ENCODE measurements at regions not wholly inside any gene's neighbourhood (a gene's known extent, or its start where the extent isn't known, plus 50 kb on each side); places are given as distances from the start of the nearest gene placed in this dataset.

GRCh38 chr1:29695803-29696202 is 459.5 kb downstream of the PTPRU start:
- Mint-ChIP-seq H3K9me3 (peaks cover 11% of the 10 kb centered on the region), H3K4me3 (no peak overlapping the region), H3K27ac (no peak overlapping the region), H3K27me3 (ENCODE audit: insufficient read depth) (peaks cover 7% of the 10 kb centered on the region), H3K36me3 (ENCODE audit: low read depth) (no peaks in the 10 kb centered on the region), H3K4me1 (peaks cover 10% of the 10 kb centered on the region)
- no peak for DNase-seq
- 75 to 89% methylated on average over 2 to 5 of the region's 5 CpGs for WGBS, 2 experiments (ENCODE audit: insufficient coverage in 1 of 2, insufficient read length in 1 of 2)
- H3K9me3 ChIP-seq (ENCODE audit: control insufficient read depth, low read length) = peaks cover 5% of the 10 kb centered on the region
- no peak overlapping the region for H3K27ac ChIP-seq (ENCODE audit: low read depth, low read length)
- no peaks in the 10 kb centered on the region for H3K4me1 ChIP-seq (ENCODE audit: control insufficient read depth, insufficient read depth, low read length)
- H3K36me3 ChIP-seq (ENCODE audit: control insufficient read depth, insufficient read depth, low read length) = no peaks in the 10 kb centered on the region
- no peak overlapping the region for H3K4me3 ChIP-seq (ENCODE audit: low read length)
- H3K27me3 ChIP-seq (ENCODE audit: control insufficient read depth, insufficient read depth, low read length, poor library complexity, severe bottlenecking) = no peaks in the 10 kb centered on the region
- no peak overlapping the region for H3K9ac ChIP-seq (ENCODE audit: extremely low read depth, low read length, poor library complexity, severe bottlenecking)
- TF ChIP-seq CTCF (conservative IDR thresholded peaks at IDR 0.05) = no peak

DNA sequence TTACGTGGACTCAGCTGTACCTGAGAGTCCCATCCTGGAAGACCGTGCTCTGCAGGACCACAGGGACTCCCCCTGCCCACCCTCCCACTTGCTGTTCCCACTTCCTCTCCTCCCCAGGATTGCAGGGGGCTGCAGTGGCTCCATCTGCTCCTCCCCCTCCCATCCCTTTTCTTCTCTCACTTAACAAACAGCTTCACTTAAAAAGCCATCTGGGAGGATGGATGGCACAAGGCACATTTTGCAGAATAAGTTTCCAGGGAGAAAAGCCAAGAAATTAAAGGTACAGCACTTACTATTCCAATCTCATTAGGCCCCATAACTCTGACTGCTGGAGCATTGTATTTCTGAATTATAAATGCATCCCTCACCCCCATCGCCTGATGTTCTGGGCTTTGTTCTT is 458.7 kb downstream of the PTPRU start:
- Histone ChIP-seq H3K9ac (ENCODE audit: extremely low read depth, low read length, poor library complexity, severe bottlenecking) (no peak overlapping the region), H3K27ac (ENCODE audit: low read depth, low read length) (no peak overlapping the region), H3K4me3 (ENCODE audit: low read length) (no peak overlapping the region), H3K9me3 (ENCODE audit: control insufficient read depth, low read length) (peaks cover 5% of the 10 kb centered on the region), H3K27me3 (ENCODE audit: control insufficient read depth, insufficient read depth, low read length, poor library complexity, severe bottlenecking) (no peaks in the 10 kb centered on the region), H3K4me1 (ENCODE audit: control insufficient read depth, insufficient read depth, low read length) (no peaks in the 10 kb centered on the region), H3K36me3 (ENCODE audit: control insufficient read depth, insufficient read depth, low read length) (no peaks in the 10 kb centered on the region)
- no peak overlapping the region for H3K27ac Mint-ChIP-seq
- no peak overlapping the region for H3K4me3 Mint-ChIP-seq
- no peaks in the 10 kb centered on the region for H3K36me3 Mint-ChIP-seq (ENCODE audit: low read depth)
- DNase-seq = no peak
- peaks cover 11% of the 10 kb centered on the region for H3K9me3 Mint-ChIP-seq
- peaks cover 10% of the 10 kb centered on the region for H3K4me1 Mint-ChIP-seq
- H3K27me3 Mint-ChIP-seq (ENCODE audit: insufficient read depth) = peaks cover 3% of the 10 kb centered on the region
- WGBS, 2 experiments (ENCODE audit: insufficient coverage in 1 of 2, insufficient read length in 1 of 2) = 86 to 91% methylated on average over 1 to 3 of the region's 3 CpGs
- TF ChIP-seq CTCF (conservative IDR thresholded peaks at IDR 0.05) = no peak

DNA sequence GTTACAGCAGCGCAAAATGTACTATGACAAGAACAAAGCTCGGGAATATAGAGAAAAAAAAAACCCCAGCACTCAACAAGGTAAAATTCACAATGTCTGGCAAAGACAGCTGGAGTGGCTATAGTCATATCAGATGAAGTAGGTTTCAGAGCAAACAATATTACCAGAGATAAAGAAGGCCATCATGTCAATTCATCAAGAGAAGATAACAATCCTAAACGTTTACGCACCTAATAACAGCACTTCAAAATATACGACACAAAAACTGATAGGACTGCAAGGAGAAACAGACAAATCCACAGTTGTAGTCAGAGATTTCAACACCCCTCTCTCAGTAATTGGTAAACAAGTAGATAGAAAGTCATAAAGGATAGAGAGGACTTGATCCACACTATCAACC is 455.2 kb downstream of the PTPRU start:
- H3K27ac ChIP-seq (ENCODE audit: low read depth, low read length) = no peak overlapping the region
- H3K4me1 ChIP-seq (ENCODE audit: control insufficient read depth, insufficient read depth, low read length) = no peaks in the 10 kb centered on the region
- Mint-ChIP-seq H3K27me3 (ENCODE audit: insufficient read depth) (peaks cover 7% of the 10 kb centered on the region), H3K27ac (no peak overlapping the region), H3K4me3 (no peak overlapping the region), H3K4me1 (peaks cover 15% of the 10 kb centered on the region), H3K36me3 (ENCODE audit: low read depth) (no peaks in the 10 kb centered on the region), H3K9me3 (peaks cover 11% of the 10 kb centered on the region)
- no peak overlapping the region for H3K9ac ChIP-seq (ENCODE audit: extremely low read depth, low read length, poor library complexity, severe bottlenecking)
- no peaks in the 10 kb centered on the region for H3K27me3 ChIP-seq (ENCODE audit: control insufficient read depth, insufficient read depth, low read length, poor library complexity, severe bottlenecking)
- H3K4me3 ChIP-seq (ENCODE audit: low read length) = no peak overlapping the region
- DNase-seq = no peak
- no peak for TF ChIP-seq CTCF (conservative IDR thresholded peaks at IDR 0.05)
- 89 to 93% methylated on average over 5 of the region's 5 CpGs for WGBS, 2 experiments (ENCODE audit: insufficient coverage in 1 of 2, insufficient read length in 1 of 2)
- peaks cover 5% of the 10 kb centered on the region for H3K9me3 ChIP-seq (ENCODE audit: control insufficient read depth, low read length)
- no peaks in the 10 kb centered on the region for H3K36me3 ChIP-seq (ENCODE audit: control insufficient read depth, insufficient read depth, low read length)

All from endodermal cell (in vitro differentiated cells).